ENCODE measurements at regions not wholly inside any gene's neighbourhood (a gene's known extent, or its start where the extent isn't known, plus 50 kb on each side); places are given as distances from the start of the nearest gene placed in this dataset.

- no peaks in the 10 kb centered on the region for H3K9me3 ChIP-seq (ENCODE audit: low read length)
- no peak overlapping the region for H3K4me3 ChIP-seq (ENCODE audit: low read depth, low read length, poor library complexity, severe bottlenecking)
- no peaks in the 10 kb centered on the region for H4K20me1 ChIP-seq (ENCODE audit: insufficient read depth, low read length)
- TF ChIP-seq CTCF (conservative IDR thresholded peaks at IDR 0.05; ENCODE audit: low read length): no peak
- no peak for TF ChIP-seq EZH2phosphoT487 (IDR thresholded peaks at IDR 0.05; ENCODE audit: borderline replicate concordance, low read depth, low read length)
- DNase-seq (ENCODE audit: low spot score): no peak
- ChIA-PET POLR2A (interaction anchor here (0.9 to 1.0 kb wide), 2 partner anchors 35 to 63 kb away, joined by 3 read pairs; no protein-coding TSS in a partner anchor), CTCF (ENCODE audit: unreplicated experiment) (no interaction called here)
- no peaks in the 10 kb centered on the region for H3K4me1 ChIP-seq (ENCODE audit: insufficient read depth, low read length, poor library complexity, severe bottlenecking)
- no peaks in the 10 kb centered on the region for H3K79me2 ChIP-seq (ENCODE audit: insufficient read depth, low read depth, low read length)
- no peaks in the 10 kb centered on the region for H3K9me2 ChIP-seq (ENCODE audit: insufficient read depth, low read length)
- intact Hi-C loops (cut with micrococcal nuclease; ENCODE audit: unreplicated experiment): no loop called here
- H3K27ac ChIP-seq (ENCODE audit: low read depth, low read length, poor library complexity, severe bottlenecking): no peak overlapping the region
- H2AFZ ChIP-seq (ENCODE audit: low read length): no peak overlapping the region
- no peak overlapping the region for H3K4me2 ChIP-seq (ENCODE audit: low read length)
- no peaks in the 10 kb centered on the region for H3K36me3 ChIP-seq (ENCODE audit: insufficient read depth, low read length)
- no TSS peak for BruUV-seq (replicated peaks)
Measured at GRCh38 chr1:194930132-194930531, 1678.1 kb downstream of the KCNT2 start.

GRCh38 chr1:194929357-194929756, 1678.9 kb downstream of the KCNT2 start:
- no peak for TF ChIP-seq EZH2phosphoT487 (IDR thresholded peaks at IDR 0.05; ENCODE audit: borderline replicate concordance, low read depth, low read length)
- no peak for TF ChIP-seq CTCF (conservative IDR thresholded peaks at IDR 0.05; ENCODE audit: low read length)
- H4K20me1 ChIP-seq (ENCODE audit: insufficient read depth, low read length): no peaks in the 10 kb centered on the region
- ChIA-PET CTCF (ENCODE audit: unreplicated experiment) (no interaction called here), POLR2A (interaction anchor here (0.6 kb wide), 1 partner anchor 42 kb away, joined by 7 read pairs; no protein-coding TSS in a partner anchor)
- intact Hi-C loops (cut with micrococcal nuclease; ENCODE audit: unreplicated experiment): no loop called here
- no peak overlapping the region for H3K4me2 ChIP-seq (ENCODE audit: low read length)
- H3K9me3 ChIP-seq (ENCODE audit: low read length): no peaks in the 10 kb centered on the region
- no peak overlapping the region for H3K27ac ChIP-seq (ENCODE audit: low read depth, low read length, poor library complexity, severe bottlenecking)
- no peak overlapping the region for H3K4me3 ChIP-seq (ENCODE audit: low read depth, low read length, poor library complexity, severe bottlenecking)
- no peaks in the 10 kb centered on the region for H3K79me2 ChIP-seq (ENCODE audit: insufficient read depth, low read depth, low read length)
- no TSS peak for BruUV-seq (replicated peaks)
- no peaks in the 10 kb centered on the region for H3K4me1 ChIP-seq (ENCODE audit: insufficient read depth, low read length, poor library complexity, severe bottlenecking)
- H3K9me2 ChIP-seq (ENCODE audit: insufficient read depth, low read length): no peaks in the 10 kb centered on the region
- H2AFZ ChIP-seq (ENCODE audit: low read length): no peak overlapping the region
- no peaks in the 10 kb centered on the region for H3K36me3 ChIP-seq (ENCODE audit: insufficient read depth, low read length)
- no peak for DNase-seq (ENCODE audit: low spot score)

- Histone ChIP-seq H3K4me1 (ENCODE audit: insufficient read depth, low read length, poor library complexity, severe bottlenecking) (no peaks in the 10 kb centered on the region), H3K27ac (ENCODE audit: low read depth, low read length, poor library complexity, severe bottlenecking) (no peak overlapping the region), H2AFZ (ENCODE audit: low read length) (no peak overlapping the region), H3K9me2 (ENCODE audit: insufficient read depth, low read length) (no peaks in the 10 kb centered on the region), H3K4me3 (ENCODE audit: low read depth, low read length, poor library complexity, severe bottlenecking) (no peak overlapping the region), H3K4me2 (ENCODE audit: low read length) (no peak overlapping the region), H3K9me3 (ENCODE audit: low read length) (no peaks in the 10 kb centered on the region), H4K20me1 (ENCODE audit: insufficient read depth, low read length) (no peaks in the 10 kb centered on the region), H3K36me3 (ENCODE audit: insufficient read depth, low read length) (no peaks in the 10 kb centered on the region), H3K79me2 (ENCODE audit: insufficient read depth, low read depth, low read length) (no peaks in the 10 kb centered on the region)
- CTCF ChIA-PET (ENCODE audit: unreplicated experiment): no interaction called here
- TF ChIP-seq EZH2phosphoT487 (IDR thresholded peaks at IDR 0.05; ENCODE audit: borderline replicate concordance, low read depth, low read length) (no peak), CTCF (conservative IDR thresholded peaks at IDR 0.05; ENCODE audit: low read length) (no peak)
- POLR2A ChIA-PET: no interaction called here
- BruUV-seq (replicated peaks): no TSS peak
- intact Hi-C loops (cut with micrococcal nuclease; ENCODE audit: unreplicated experiment): no loop called here
- DNase-seq (ENCODE audit: low spot score): no peak
Measured at GRCh38 chr1:194919146-194919545, 1689.1 kb downstream of the KCNT2 start.
